ENCODE measurements at regions not wholly inside any gene's neighbourhood (a gene's known extent, or its start where the extent isn't known, plus 50 kb on each side); places are given as distances from the start of the nearest gene placed in this dataset.

DNA sequence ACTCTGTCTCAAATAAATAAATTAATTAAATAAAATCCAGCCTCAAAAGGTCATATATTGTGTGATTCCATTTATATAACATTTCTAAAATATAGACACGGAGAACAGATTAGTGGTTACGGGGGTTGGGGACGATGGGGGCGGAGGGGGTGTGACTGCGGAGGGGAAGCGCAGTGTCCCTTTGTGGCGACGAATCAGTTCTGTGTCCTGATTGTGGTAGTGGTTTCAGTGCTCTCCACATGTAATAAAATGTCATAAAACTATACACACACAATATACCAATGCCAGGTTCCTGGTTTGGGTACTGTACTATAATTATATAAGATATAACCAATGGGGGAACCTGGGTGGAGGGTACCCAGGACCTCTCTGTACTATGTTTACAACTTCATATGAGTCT lies 186.4 kb downstream of the ANAPC1 start:
- H3K9me3 ChIP-seq (ENCODE audit: control insufficient read depth, insufficient read depth, low read depth, low read length): no peaks in the 10 kb centered on the region
- H3K9ac ChIP-seq (ENCODE audit: insufficient read depth, low read length): no peak overlapping the region
- no peak for DNase-seq (ENCODE audit: low read depth in 2 of 2)
- no peaks in the 10 kb centered on the region for H3K27me3 ChIP-seq (ENCODE audit: control insufficient read depth, insufficient read depth, low read length)
- no peak overlapping the region for H3K27ac ChIP-seq (ENCODE audit: insufficient read depth, low read length)
- H3K4me1 ChIP-seq (ENCODE audit: control insufficient read depth, extremely low read depth, insufficient read depth, low read length): peaks cover 8% of the 10 kb centered on the region
- no peaks in the 10 kb centered on the region for H3K36me3 ChIP-seq (ENCODE audit: control insufficient read depth, insufficient read depth, low read length)
- H3K4me3 ChIP-seq (replicated peaks in 1 of 4; ENCODE audit: control extremely low read depth in 1 of 4, insufficient read depth in 1 of 4, low read depth in 3 of 4, low read length in 4 of 4): no peak overlapping the region
- no peak overlapping the region for H3K4me2 ChIP-seq (ENCODE audit: extremely low read depth, insufficient read depth, low read length)
- H3K79me2 ChIP-seq (ENCODE audit: control insufficient read depth, insufficient read depth, low read length): no peaks in the 10 kb centered on the region
- no peaks in the 10 kb centered on the region for H4K20me1 ChIP-seq (ENCODE audit: control insufficient read depth, extremely low read depth, insufficient read depth, low read length)
- TF ChIP-seq, protein P1, sequence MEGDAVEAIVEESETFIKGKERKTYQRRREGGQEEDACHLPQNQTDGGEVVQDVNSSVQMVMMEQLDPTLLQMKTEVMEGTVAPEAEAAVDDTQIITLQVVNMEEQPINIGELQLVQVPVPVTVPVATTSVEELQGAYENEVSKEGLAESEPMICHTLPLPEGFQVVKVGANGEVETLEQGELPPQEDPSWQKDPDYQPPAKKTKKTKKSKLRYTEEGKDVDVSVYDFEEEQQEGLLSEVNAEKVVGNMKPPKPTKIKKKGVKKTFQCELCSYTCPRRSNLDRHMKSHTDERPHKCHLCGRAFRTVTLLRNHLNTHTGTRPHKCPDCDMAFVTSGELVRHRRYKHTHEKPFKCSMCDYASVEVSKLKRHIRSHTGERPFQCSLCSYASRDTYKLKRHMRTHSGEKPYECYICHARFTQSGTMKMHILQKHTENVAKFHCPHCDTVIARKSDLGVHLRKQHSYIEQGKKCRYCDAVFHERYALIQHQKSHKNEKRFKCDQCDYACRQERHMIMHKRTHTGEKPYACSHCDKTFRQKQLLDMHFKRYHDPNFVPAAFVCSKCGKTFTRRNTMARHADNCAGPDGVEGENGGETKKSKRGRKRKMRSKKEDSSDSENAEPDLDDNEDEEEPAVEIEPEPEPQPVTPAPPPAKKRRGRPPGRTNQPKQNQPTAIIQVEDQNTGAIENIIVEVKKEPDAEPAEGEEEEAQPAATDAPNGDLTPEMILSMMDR (conservative IDR thresholded peaks at IDR 0.05 in 1 of 2, IDR thresholded peaks at IDR 0.05 in 1 of 2; ENCODE audit: low read depth in 1 of 2, low read length in 2 of 2): no peak
- no peak for TF ChIP-seq EZH2 (IDR thresholded peaks at IDR 0.05; ENCODE audit: low read length, missing control alignments)
- H2AFZ ChIP-seq (ENCODE audit: low read length): no peak overlapping the region

DNA sequence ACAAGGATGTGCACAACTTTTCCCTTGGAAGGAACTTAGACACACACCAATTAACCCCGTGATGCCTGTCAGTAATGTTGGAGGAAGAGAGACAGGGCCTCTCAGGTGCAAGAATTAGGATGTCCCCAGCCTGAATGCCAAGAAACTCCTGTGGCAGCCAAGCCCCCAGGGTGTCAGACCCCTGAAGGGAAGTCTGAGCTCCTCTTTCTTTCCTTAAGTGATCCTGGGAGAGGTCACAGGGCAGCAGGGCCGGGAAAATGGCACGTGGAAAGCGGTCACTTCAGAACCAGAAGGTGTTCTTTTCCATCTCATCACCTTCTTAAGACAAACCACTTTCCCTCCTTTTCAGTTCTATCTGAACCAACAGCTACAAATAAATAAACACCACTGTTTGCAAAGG lies 185.9 kb downstream of the ANAPC1 start:
- Histone ChIP-seq H3K27ac (ENCODE audit: insufficient read depth, low read length) (no peak overlapping the region), H3K79me2 (ENCODE audit: control insufficient read depth, insufficient read depth, low read length) (no peaks in the 10 kb centered on the region), H3K27me3 (ENCODE audit: control insufficient read depth, insufficient read depth, low read length) (no peaks in the 10 kb centered on the region), H4K20me1 (ENCODE audit: control insufficient read depth, extremely low read depth, insufficient read depth, low read length) (no peaks in the 10 kb centered on the region), H3K4me3 (replicated peaks in 1 of 4; ENCODE audit: control extremely low read depth in 1 of 4, insufficient read depth in 1 of 4, low read depth in 3 of 4, low read length in 4 of 4) (no peak overlapping the region), H3K4me2 (ENCODE audit: extremely low read depth, insufficient read depth, low read length) (no peak overlapping the region), H2AFZ (ENCODE audit: low read length) (no peak overlapping the region), H3K4me1 (ENCODE audit: control insufficient read depth, extremely low read depth, insufficient read depth, low read length) (peaks cover 8% of the 10 kb centered on the region), H3K36me3 (ENCODE audit: control insufficient read depth, insufficient read depth, low read length) (no peaks in the 10 kb centered on the region), H3K9ac (ENCODE audit: insufficient read depth, low read length) (no peak overlapping the region), H3K9me3 (ENCODE audit: control insufficient read depth, insufficient read depth, low read depth, low read length) (no peaks in the 10 kb centered on the region)
- no peak for DNase-seq (ENCODE audit: low read depth in 2 of 2)
- no peak for TF ChIP-seq EZH2 (IDR thresholded peaks at IDR 0.05; ENCODE audit: low read length, missing control alignments)
- TF ChIP-seq, protein P1 (conservative IDR thresholded peaks at IDR 0.05 in 1 of 2, IDR thresholded peaks at IDR 0.05 in 1 of 2; ENCODE audit: low read depth in 1 of 2, low read length in 2 of 2): no peak

DNA sequence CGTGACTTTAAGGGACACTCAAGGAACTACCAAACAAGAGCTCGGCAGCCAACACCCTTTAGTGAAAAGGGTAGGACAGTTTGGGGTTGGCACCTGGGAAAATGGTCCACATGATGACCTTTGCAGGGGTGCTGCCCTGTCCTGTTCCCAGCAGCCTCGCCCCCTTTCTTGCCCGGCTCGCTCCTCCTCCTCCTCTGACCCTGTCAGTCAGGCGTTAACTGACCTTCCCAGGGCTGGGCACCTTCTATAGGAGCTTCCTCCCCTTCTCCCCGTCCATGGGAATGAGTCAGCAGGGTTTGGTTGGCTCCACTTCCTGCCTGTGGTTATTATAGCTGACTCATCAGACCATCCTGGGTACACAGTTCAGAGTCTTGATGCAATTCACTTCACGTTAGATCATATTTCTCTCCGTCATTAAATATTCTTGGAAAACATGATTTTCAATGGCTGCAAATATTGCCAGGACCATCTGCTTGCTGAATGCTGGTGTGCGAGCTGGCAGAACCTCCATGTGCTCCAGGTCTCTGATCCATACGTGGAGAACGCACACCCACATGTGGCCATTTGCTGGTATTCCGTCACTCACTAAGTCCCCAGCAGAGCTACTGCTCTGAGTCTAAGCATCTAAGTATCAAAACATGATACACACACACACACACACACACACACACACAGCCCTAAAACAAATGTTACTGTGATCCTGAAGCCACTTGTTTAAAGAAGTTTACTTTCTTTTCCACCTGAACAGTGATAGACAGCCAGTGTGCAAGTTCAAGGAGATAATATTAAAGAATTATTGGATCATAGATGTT lies 185.0 kb downstream of the ANAPC1 start:
- H4K20me1 ChIP-seq (ENCODE audit: control insufficient read depth, extremely low read depth, insufficient read depth, low read length): no peaks in the 10 kb centered on the region
- DNase-seq (ENCODE audit: low read depth in 2 of 2): peak; percentile 99 to 100
- no peaks in the 10 kb centered on the region for H3K36me3 ChIP-seq (ENCODE audit: control insufficient read depth, insufficient read depth, low read length)
- no peaks in the 10 kb centered on the region for H3K9me3 ChIP-seq (ENCODE audit: control insufficient read depth, insufficient read depth, low read depth, low read length)
- H2AFZ ChIP-seq (ENCODE audit: low read length): no peak overlapping the region
- H3K27ac ChIP-seq (ENCODE audit: insufficient read depth, low read length): peak overlapping the region; percentile 85
- peak overlapping the region; percentile 75 for H3K4me2 ChIP-seq (ENCODE audit: extremely low read depth, insufficient read depth, low read length)
- TF ChIP-seq, protein P1 (conservative IDR thresholded peaks at IDR 0.05 in 1 of 2, IDR thresholded peaks at IDR 0.05 in 1 of 2; ENCODE audit: low read depth in 1 of 2, low read length in 2 of 2): peak; percentile 28 to 55
- no peak for TF ChIP-seq EZH2 (IDR thresholded peaks at IDR 0.05; ENCODE audit: low read length, missing control alignments)
- no peak overlapping the region for H3K9ac ChIP-seq (ENCODE audit: insufficient read depth, low read length)
- no peaks in the 10 kb centered on the region for H3K27me3 ChIP-seq (ENCODE audit: control insufficient read depth, insufficient read depth, low read length)
- H3K79me2 ChIP-seq (ENCODE audit: control insufficient read depth, insufficient read depth, low read length): no peaks in the 10 kb centered on the region
- H3K4me1 ChIP-seq (ENCODE audit: control insufficient read depth, extremely low read depth, insufficient read depth, low read length): peaks cover 8% of the 10 kb centered on the region
- no peak overlapping the region for H3K4me3 ChIP-seq (replicated peaks in 1 of 4; ENCODE audit: control extremely low read depth in 1 of 4, insufficient read depth in 1 of 4, low read depth in 3 of 4, low read length in 4 of 4)
